ENCODE measurements at regions not wholly inside any gene's neighbourhood (a gene's known extent, or its start where the extent isn't known, plus 50 kb on each side); places are given as distances from the start of the nearest gene placed in this dataset.

GRCh38 chr5:118561971-118562370 lies 426.4 kb downstream of the DTWD2 start (continued):
- TF ChIP-seq, protein P1, sequence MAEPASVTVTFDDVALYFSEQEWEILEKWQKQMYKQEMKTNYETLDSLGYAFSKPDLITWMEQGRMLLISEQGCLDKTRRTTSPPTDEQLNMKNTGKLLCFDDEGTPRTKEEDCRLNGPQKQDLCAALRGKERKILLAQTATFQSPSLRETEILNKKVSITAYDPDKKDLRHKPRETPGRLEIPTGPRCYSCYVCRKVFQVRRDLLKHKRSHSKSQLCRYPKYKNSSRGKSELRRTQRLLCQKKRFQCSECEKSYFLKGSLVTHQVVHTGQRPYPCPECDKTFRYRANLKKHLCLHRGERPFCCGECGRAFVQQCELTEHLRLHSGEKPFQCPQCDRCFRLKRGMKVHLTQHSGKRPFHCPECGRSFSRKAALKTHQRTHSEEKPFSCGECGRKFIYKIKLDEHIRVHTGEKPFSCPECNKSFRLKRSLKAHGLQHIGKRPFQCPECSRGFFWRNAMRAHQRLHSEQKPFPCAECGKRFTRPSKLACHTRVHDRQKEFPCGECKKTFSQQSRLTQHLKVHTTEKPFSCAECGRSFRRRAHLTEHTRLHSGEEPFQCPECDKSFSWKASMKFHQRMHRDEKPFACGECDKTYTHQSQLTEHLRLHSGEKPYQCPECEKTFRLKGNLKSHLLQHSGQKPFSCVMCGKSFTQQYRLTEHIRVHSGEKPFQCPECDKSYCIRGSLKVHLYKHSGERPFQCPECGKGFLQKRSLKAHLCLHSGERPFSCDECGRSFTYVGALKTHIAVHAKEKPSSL (CRISPR knock-in tag; conservative IDR thresholded peaks at IDR 0.05) = no peak
- TF ChIP-seq EMX1 (CRISPR knock-in tag; IDR thresholded peaks at IDR 0.05) = no peak
- TF ChIP-seq ZNF281 (CRISPR knock-in tag; IDR thresholded peaks at IDR 0.05) = no peak

GRCh38 chr5:118561235-118561634 lies 427.1 kb downstream of the DTWD2 start:
- ChIA-PET POLR2A (no interaction called here), CTCF (no interaction called here)
- Mint-ChIP-seq H3K27ac (no peak overlapping the region), H3K4me1 (peaks cover 8% of the 10 kb centered on the region), H3K27me3 (ENCODE audit: low read depth) (no peaks in the 10 kb centered on the region), H3K9me3 (no peaks in the 10 kb centered on the region), H3K36me3 (no peaks in the 10 kb centered on the region), H3K4me3 (no peak overlapping the region)
- ATAC-seq = no peak
- DNase-seq (ENCODE audit: low spot score) = no peak
- TF ChIP-seq IRF2 (CRISPR knock-in tag; IDR thresholded peaks at IDR 0.05; ENCODE audit: borderline replicate concordance, low read depth) = no peak
- TF ChIP-seq ERG (CRISPR knock-in tag; IDR thresholded peaks at IDR 0.05) = no peak
- TF ChIP-seq ZNF263 (CRISPR knock-in tag; IDR thresholded peaks at IDR 0.05; ENCODE audit: low read depth) = no peak
- TF ChIP-seq KAT7 (CRISPR knock-in tag; IDR thresholded peaks at IDR 0.05; ENCODE audit: borderline replicate concordance) = no peak
- no peak for TF ChIP-seq CREM (CRISPR knock-in tag; IDR thresholded peaks at IDR 0.05)
- TF ChIP-seq SP1 (CRISPR knock-in tag; conservative IDR thresholded peaks at IDR 0.05) = no peak
- no peak for TF ChIP-seq SOX15 (CRISPR knock-in tag; IDR thresholded peaks at IDR 0.05)
- TF ChIP-seq, protein P2, sequence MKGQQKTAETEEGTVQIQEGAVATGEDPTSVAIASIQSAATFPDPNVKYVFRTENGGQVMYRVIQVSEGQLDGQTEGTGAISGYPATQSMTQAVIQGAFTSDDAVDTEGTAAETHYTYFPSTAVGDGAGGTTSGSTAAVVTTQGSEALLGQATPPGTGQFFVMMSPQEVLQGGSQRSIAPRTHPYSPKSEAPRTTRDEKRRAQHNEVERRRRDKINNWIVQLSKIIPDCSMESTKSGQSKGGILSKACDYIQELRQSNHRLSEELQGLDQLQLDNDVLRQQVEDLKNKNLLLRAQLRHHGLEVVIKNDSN (CRISPR knock-in tag; IDR thresholded peaks at IDR 0.05) = no peak
- TF ChIP-seq ZNF121 (CRISPR knock-in tag; IDR thresholded peaks at IDR 0.05) = no peak
- TF ChIP-seq, protein P3, sequence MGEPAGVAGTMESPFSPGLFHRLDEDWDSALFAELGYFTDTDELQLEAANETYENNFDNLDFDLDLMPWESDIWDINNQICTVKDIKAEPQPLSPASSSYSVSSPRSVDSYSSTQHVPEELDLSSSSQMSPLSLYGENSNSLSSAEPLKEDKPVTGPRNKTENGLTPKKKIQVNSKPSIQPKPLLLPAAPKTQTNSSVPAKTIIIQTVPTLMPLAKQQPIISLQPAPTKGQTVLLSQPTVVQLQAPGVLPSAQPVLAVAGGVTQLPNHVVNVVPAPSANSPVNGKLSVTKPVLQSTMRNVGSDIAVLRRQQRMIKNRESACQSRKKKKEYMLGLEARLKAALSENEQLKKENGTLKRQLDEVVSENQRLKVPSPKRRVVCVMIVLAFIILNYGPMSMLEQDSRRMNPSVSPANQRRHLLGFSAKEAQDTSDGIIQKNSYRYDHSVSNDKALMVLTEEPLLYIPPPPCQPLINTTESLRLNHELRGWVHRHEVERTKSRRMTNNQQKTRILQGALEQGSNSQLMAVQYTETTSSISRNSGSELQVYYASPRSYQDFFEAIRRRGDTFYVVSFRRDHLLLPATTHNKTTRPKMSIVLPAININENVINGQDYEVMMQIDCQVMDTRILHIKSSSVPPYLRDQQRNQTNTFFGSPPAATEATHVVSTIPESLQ (CRISPR knock-in tag; IDR thresholded peaks at IDR 0.05) = no peak
- TF ChIP-seq, protein P4, sequence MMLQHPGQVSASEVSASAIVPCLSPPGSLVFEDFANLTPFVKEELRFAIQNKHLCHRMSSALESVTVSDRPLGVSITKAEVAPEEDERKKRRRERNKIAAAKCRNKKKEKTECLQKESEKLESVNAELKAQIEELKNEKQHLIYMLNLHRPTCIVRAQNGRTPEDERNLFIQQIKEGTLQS (CRISPR knock-in tag; conservative IDR thresholded peaks at IDR 0.05) = no peak
- TF ChIP-seq ATF1 (CRISPR knock-in tag; IDR thresholded peaks at IDR 0.05) = no peak
- TF ChIP-seq, protein P1 (CRISPR knock-in tag; conservative IDR thresholded peaks at IDR 0.05) = no peak
- no peak for TF ChIP-seq TEAD4 (CRISPR knock-in tag; IDR thresholded peaks at IDR 0.05)
- TF ChIP-seq, protein P5, sequence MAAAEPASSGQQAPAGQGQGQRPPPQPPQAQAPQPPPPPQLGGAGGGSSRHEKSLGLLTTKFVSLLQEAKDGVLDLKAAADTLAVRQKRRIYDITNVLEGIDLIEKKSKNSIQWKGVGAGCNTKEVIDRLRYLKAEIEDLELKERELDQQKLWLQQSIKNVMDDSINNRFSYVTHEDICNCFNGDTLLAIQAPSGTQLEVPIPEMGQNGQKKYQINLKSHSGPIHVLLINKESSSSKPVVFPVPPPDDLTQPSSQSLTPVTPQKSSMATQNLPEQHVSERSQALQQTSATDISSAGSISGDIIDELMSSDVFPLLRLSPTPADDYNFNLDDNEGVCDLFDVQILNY (CRISPR knock-in tag; IDR thresholded peaks at IDR 0.05) = no peak
- TF ChIP-seq NR2C2 (CRISPR knock-in tag; IDR thresholded peaks at IDR 0.05) = no peak
- TF ChIP-seq ZNF281 (CRISPR knock-in tag; IDR thresholded peaks at IDR 0.05) = no peak
